GM21737 (cell line): ENCODE measurements at regions not wholly inside any gene's neighbourhood (a gene's known extent, or its start where the extent isn't known, plus 50 kb on each side); places are given as distances from the start of the nearest gene placed in this dataset.

Source experiments
- ATAC-seq: cut with Tn5 transposase; IDR thresholded peaks from one replicate; pipeline ENCODE4 v1.9.1; 2021; ENCODE audit warnings: mild to moderate bottlenecking, moderate library complexity; ENCODE audit not compliant: unreplicated experiment

- no peak for ATAC-seq
These were observed 620.0 kb downstream of the RAPGEF2 start for GRCh38 chr4:159722918-159723317.

- no peak for ATAC-seq
These were observed 620.6 kb downstream of the RAPGEF2 start for GRCh38 chr4:159723341-159724048.

DNA sequence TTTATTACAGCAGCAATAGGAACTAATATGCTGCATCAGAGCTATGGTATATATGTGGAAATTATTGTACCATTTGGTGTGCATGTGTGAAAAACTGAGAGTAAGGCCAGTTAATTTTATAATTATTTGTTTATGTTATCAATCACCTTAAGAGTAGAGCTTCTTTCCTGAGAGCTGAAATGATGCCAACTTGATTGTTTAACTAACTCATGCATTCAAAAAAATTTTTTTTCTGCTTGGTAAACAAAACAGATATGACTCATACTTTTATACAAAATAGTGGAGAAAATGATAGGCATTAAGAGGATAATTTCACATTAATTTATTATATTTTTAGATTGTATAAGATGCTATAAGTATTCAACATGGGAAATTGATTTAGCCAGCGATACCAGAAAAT is 622.7 kb downstream of the RAPGEF2 start:
- no peak for ATAC-seq

DNA sequence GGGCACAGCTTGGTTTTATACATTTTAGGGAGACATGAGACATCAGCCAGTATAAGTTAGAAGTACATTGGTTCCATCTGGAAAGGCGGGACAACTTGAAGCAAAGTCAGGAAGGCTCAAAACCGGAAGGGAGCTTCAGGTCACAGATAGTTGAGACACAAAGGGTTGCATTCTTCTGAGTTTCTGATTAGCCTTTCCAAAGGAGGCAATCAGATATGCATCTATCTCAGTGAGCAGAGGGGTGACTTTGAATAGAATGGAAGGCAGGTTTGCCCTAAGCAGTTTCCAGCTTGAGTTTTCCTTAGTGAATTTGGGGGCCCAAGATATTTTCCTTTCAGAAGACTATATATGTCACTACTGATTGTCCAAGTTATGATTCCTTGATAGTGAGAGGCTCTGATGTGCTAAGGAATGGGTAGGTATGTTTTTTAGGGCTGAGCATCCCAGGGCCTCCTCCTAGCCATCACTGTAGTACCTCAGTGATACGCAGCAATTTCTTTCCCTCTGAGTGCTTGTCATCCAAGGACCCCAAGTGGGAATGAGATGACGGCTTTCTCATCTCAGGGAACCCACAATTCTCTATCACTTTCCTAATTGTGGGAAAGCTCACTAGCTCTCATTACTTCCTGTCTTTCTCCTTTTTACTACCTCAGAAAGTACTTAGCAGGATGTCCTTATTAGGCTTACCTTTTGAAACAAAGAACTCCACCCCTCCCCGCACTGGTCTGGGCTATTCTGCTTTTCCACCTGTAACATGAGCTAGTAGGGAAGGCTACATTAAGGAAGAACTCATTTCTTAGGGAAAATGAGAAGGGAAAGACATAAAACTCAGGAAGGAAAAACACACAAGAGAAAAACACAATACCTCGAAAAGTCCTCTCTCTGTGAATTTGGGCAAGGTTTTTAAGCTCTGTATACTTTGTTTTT is 632.7 kb downstream of the RAPGEF2 start:
- ATAC-seq = no peak

GRCh38 chr4:159736411-159736810 is 633.5 kb downstream of the RAPGEF2 start:
- no peak for ATAC-seq

GRCh38 chr4:159743971-159744370 is 641.1 kb downstream of the RAPGEF2 start:
- no peak for ATAC-seq

DNA sequence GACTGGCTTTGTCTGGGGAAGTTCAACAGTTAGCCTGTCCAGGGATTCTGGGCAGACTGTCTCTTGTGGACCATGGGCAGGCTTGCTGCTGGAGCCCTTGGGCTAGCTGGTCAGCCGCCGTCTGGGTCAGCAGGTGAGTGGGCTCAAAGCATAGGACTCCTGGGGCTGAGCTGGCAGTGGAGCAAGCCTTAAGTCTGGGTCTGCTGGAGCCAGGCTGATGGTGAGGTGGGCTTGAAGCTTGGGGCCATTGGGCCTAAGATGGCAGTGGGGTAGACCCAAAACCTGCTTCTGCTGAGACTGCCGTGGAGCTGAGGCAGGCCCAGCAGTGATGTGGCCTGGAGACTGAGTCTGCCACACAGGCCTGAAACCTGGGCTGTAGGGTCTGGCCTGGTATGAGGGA is 645.1 kb downstream of the RAPGEF2 start:
- ATAC-seq = no peak

GRCh38 chr4:159748834-159749444 is 646.1 kb downstream of the RAPGEF2 start:
- no peak for ATAC-seq

DNA sequence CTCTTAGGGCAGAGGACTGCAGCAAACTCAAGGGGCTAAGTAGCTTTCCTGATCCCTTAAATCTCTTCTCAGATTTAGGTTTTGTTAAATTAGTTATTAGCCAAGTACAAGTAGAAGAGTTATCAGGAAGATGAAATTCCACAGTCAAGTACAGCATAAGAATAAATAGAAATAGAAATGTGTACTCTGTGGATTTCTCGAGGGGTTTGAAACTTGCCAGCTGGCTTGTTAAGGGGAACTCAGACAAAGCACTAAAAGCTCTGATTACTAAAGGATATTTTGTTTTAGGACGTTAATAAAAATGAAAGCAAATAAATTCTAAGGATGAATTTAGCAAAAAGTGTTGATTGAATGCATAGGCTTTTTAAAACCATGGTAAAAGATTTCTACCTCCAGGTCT is 654.6 kb downstream of the RAPGEF2 start:
- ATAC-seq = no peak

- ATAC-seq = no peak
These were observed 655.2 kb downstream of the RAPGEF2 start for GRCh38 chr4:159758061-159758460.

DNA sequence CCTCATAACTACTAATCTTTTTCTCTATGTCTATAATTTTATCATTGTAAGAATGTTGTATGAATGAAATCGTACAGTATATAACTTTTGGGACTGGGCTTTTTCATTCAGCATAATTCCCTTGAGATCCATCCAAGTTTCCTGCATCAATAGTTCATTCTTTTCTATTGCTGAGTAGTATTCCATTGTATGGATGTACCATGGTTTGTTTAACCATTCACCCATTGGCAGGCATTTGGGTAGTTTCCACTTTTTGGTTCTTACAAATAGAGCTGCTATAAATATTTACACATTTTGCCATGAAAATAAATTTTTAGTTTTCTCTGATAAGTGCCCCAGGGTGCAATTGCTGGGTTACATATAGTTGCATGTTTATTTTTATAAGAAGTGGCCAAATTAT is 659.8 kb downstream of the RAPGEF2 start:
- ATAC-seq = no peak

DNA sequence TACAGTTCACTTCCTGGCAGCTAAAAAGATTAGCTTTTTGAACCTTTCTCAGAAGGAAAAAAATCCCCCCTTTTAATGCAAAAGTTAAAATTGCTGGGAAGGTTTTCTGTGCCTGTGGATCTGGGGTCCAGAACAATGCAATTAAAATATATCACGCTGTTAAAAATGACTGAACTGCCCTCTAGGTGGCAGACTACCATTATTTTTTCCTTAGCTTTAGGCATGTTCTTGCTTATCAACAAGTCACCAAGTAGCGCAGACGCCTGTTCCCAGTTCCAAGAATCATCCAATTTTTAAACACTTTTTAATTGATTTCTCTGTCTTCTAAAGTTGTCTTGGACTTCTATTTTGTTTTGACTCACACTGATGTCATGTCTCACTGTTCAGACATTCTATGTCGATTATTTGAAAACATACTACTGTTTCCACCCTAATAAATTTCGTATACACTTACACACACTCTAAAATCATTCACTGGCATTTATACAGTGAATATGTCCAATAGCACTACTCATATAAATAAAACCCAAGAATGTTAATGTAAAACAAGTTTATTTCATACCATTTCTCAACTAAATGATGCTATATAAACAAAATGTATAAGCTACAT is 661.6 kb downstream of the RAPGEF2 start:
- no peak for ATAC-seq

DNA sequence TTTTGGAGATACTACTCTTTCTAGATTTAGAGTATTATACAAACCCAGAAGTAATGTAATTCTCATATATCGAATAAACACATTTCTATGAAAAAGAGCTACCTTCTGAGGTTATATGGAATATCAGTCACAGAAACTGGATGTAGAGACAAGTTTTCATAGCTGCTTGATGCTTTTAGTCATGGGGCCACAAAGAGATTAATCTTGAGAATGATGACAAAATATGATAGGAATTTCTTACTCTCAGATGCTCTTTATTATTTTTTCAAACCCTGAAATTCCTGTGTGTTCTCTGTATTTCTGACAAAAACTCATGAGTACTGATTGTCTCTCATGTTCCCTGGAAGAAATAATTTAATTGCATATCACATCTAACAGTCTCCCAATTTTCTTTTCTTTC is 662.5 kb downstream of the RAPGEF2 start:
- no peak for ATAC-seq

- no peak for ATAC-seq
These were observed 663.4 kb downstream of the RAPGEF2 start for GRCh38 chr4:159766241-159766640.

DNA sequence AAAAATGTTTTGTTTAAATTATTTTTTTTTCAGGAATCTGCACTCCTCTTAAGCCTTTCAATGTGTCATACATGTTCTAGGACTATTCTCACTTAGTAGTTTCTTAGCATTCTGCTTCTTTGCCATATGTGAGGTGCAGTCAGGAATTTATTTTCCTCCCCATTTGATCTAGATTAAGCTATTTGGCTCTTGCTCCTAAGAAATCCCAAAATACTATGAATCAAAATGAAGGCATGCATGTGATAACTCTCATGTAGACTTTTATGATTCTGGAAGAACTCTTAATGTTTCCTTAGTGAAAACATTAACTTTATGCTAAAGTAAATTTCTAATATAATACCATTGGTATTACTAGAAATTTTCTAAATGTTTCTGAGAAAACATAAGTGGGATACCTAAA is 664.5 kb downstream of the RAPGEF2 start:
- no peak for ATAC-seq

- no peak for ATAC-seq
These were observed 665.1 kb downstream of the RAPGEF2 start for GRCh38 chr4:159768016-159768415.

DNA sequence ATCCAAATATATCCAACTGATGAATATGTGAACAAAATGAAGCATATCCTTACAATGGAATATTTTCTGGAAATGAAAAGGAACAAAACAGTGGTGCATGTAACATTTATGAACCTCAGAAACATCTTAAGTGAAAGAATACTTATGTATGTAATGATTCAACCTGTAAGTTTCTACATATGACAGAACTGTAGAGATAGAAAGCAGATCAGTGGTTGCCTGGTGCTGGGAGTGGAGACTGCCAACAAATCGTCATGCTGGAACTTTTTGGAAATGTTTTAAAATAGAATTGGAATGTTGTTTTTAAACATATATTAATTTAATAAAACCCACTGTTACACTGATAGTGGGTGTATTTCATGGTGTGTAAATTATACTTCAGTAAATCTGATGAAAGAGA is 667.5 kb downstream of the RAPGEF2 start:
- ATAC-seq = no peak

DNA sequence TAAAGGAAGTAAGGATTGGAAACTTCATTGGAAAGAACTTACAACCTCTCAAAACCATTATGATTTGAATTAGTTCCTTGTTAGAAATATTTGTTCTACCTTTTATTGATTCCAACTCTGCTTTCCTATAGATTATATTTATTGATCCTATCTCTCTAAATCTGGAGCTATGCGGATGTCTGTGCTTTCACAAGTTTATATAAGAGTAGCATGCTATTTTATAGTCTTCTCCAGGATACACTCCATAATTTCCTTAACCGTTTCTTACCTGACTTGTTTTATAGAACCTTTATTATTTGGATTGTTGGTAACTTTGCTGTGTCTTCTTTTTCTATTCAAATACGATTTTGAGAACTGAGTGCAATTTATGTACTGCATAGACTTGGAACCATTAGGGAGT is 668.1 kb downstream of the RAPGEF2 start:
- ATAC-seq = no peak

GRCh38 chr4:159776961-159777360 is 674.1 kb downstream of the RAPGEF2 start:
- ATAC-seq = no peak

- no peak for ATAC-seq
These were observed 674.8 kb downstream of the RAPGEF2 start for GRCh38 chr4:159777689-159778088.

GRCh38 chr4:159778298-159778697 is 675.4 kb downstream of the RAPGEF2 start:
- no peak for ATAC-seq
